GM12878 (cell line): ENCODE measurements at regions not wholly inside any gene's neighbourhood (a gene's known extent, or its start where the extent isn't known, plus 50 kb on each side); places are given as distances from the start of the nearest gene placed in this dataset.

Experiments used
- ATAC-seq: fragments of 200-7000 bp; cut with Tn5 transposase; 3 replicates; pipeline ENCODE4 v1.9.1; 2020; ENCODE audit warnings: mild to moderate bottlenecking, moderate library complexity
- BruUV-seq: library from RNA; stranded (reverse); fragments of 400-500 nt; replicated peaks from 2 replicates; lab custom pipeline; 2021; lab: Mats Ljungman, UMichigan
- CTCF ChIA-PET: fragments of 300-600 bp; sonication (Branson Sonifier 250); formaldehyde crosslinking; extraction: SDS; loops from one replicate; lab custom pipeline; 2021; ENCODE audit warnings: inconsistent platforms; lab: Yijun Ruan, JAX
- POLR2A ChIA-PET: fragments of 350-600 bp; formaldehyde crosslinking; extraction: SDS; loops from one replicate; lab custom pipeline; 2021; ENCODE audit warnings: inconsistent platforms; lab: Charles Lee
- RAD21 ChIA-PET: fragments of 300-600 bp; sonication (Branson Sonifier 250); formaldehyde crosslinking; loops from one replicate; lab custom pipeline; 2023; ENCODE audit warnings: antibody characterized with exemption; ENCODE audit not compliant: unreplicated experiment; lab: Charles Lee
- SMC1A ChIA-PET: fragments of 300-600 bp; sonication (Branson Sonifier 250); formaldehyde crosslinking; loops from one replicate; lab custom pipeline; 2023; ENCODE audit not compliant: unreplicated experiment, uncharacterized antibody; lab: Charles Lee
- DNase-seq: peaks from one replicate; pipeline ENCODE4 v3.0.0-alpha.2; 2011; ENCODE audit warnings: low read depth, low spot score
- FAIRE-seq: peaks from 3 replicates; lab custom pipeline; 2011; peaks lifted over from hg19 to GRCh38; lab: Jason Lieb, UNC
- H2AFZ ChIP-seq: 2 replicates; pipeline ENCODE4 v1.6.0; 2011; ENCODE audit warnings: low read depth, low read length, control low read depth; ENCODE audit not compliant: control insufficient read depth
- H3K27ac ChIP-seq: 2 replicates; pipeline ENCODE4 v1.5.1; 2011; ENCODE audit warnings: control low read depth; ENCODE audit not compliant: control insufficient read depth, insufficient read depth
- H3K27me3 ChIP-seq, 2 experiments: replicated peaks in 1 of 2; 2 replicates each; pipeline versions ENCODE4 v1.6.0 to v1.6.1; 2011; ENCODE audit warnings: low read length in 1 of 2; ENCODE audit not compliant: control insufficient read depth in 2 of 2, insufficient read depth in 2 of 2
- H3K36me3 ChIP-seq, 2 experiments: 2 replicates each; pipeline ENCODE4 v1.5.1; 2011; ENCODE audit warnings: low read length in 1 of 2; ENCODE audit not compliant: control insufficient read depth in 2 of 2, insufficient read depth in 2 of 2
- H3K4me1 ChIP-seq: 2 replicates; pipeline ENCODE4 v1.6.1; 2011; ENCODE audit warnings: mild to moderate bottlenecking, low read length, moderate library complexity, mixed read lengths; ENCODE audit not compliant: control insufficient read depth, insufficient read depth
- H3K4me2 ChIP-seq: 2 replicates; pipeline ENCODE4 v1.6.0; 2011; ENCODE audit warnings: control low read depth; ENCODE audit not compliant: control insufficient read depth, insufficient read depth
- H3K4me3 ChIP-seq: fragments of 200-600 bp; sonication (generic); 2 replicates; pipeline ENCODE4 v1.5.1; 2016
- H3K79me2 ChIP-seq: 2 replicates; pipeline ENCODE4 v1.6.0; 2011; ENCODE audit warnings: low read length; ENCODE audit not compliant: control insufficient read depth, insufficient read depth
- H3K9ac ChIP-seq: 2 replicates; pipeline ENCODE4 v1.8.0; 2011; ENCODE audit warnings: low read length, control low read depth, mixed read lengths; ENCODE audit not compliant: control insufficient read depth, insufficient read depth
- H3K9me3 ChIP-seq: replicated peaks from 3 replicates; pipeline ENCODE4 v1.5.1; 2011; ENCODE audit warnings: mild to moderate bottlenecking, low read length; ENCODE audit not compliant: control insufficient read depth, insufficient read depth
- H4K20me1 ChIP-seq: 2 replicates; pipeline ENCODE4 v1.6.0; 2011; ENCODE audit not compliant: control insufficient read depth, insufficient read depth
- ATF3 ChIP-seq: IDR thresholded peaks from 2 replicates; pipeline ENCODE4 v1.6.1; 2011; ENCODE audit warnings: low read depth, mild to moderate bottlenecking, low read length, moderate library complexity, borderline replicate concordance; ENCODE audit errors: extremely low read depth
- BHLHE40 ChIP-seq, 2 experiments: fragments of 450-650 bp in 1 of 2; IDR thresholded peaks; 2 replicates each; pipeline ENCODE4 v1.6.1; 2011 to 2017; ENCODE audit warnings: low read depth in 2 of 2, borderline replicate concordance in 1 of 2, improper control_type of control experiment in 1 of 2, low read length in 1 of 2, mild to moderate bottlenecking in 1 of 2
- KDM1A ChIP-seq: fragments of 200-600 bp; sonication (generic); IDR thresholded peaks from 2 replicates; pipeline ENCODE4 v1.6.1; 2016; ENCODE audit warnings: borderline replicate concordance
- NR2C1 ChIP-seq: fragments of 450-650 bp; IDR thresholded peaks from 2 replicates; pipeline ENCODE4 v1.6.1; 2017; ENCODE audit warnings: antibody characterized with exemption, mild to moderate bottlenecking, moderate library complexity
- RAD21 ChIP-seq: IDR thresholded peaks from 2 replicates; pipeline ENCODE4 v1.6.1; 2011; ENCODE audit warnings: mild to moderate bottlenecking, low read depth, low read length, moderate library complexity; ENCODE audit not compliant: insufficient read depth
- REST ChIP-seq: IDR thresholded peaks from 2 replicates; pipeline ENCODE4 v1.6.1; 2012; ENCODE audit warnings: mild to moderate bottlenecking, low read depth, low read length
- SUZ12 ChIP-seq: fragments of 200-600 bp; sonication (generic); IDR thresholded peaks from one replicate; pipeline ENCODE4 v1.6.1; 2018; ENCODE audit warnings: antibody characterized with exemption, mild to moderate bottlenecking; ENCODE audit not compliant: unreplicated experiment
- TARDBP ChIP-seq: IDR thresholded peaks from 2 replicates; pipeline ENCODE4 v1.6.1; 2016; ENCODE audit warnings: borderline replicate concordance
- ZNF24 ChIP-seq: fragments of 450-650 bp; IDR thresholded peaks from 2 replicates; pipeline ENCODE4 v1.6.1; 2017; ENCODE audit warnings: antibody characterized with exemption, mild to moderate bottlenecking
- WGBS: methylation state at CpG from one replicate; pipeline ENCODE4 v1.1.6; 2016; ENCODE audit warnings: low lambda C conversion rate; ENCODE audit not compliant: insufficient replicate concordance, insufficient coverage; ENCODE audit errors: missing lambda C conversion rate; 5-methylcytosine and 5-hydroxymethylcytosine counted together
- in situ Hi-C: fragments of 300-500 bp; cut with MboI; formaldehyde crosslinking; loops from 9 replicates; pipeline ENCODE4 v1.14.3; 2018; ENCODE audit warnings: mixed read lengths
- intact Hi-C: fragments of 100-400 bp; cut with micrococcal nuclease; formaldehyde crosslinking; loops from one replicate; pipeline ENCODE4 v1.14.2; 2022; ENCODE audit not compliant: unreplicated experiment

DNA sequence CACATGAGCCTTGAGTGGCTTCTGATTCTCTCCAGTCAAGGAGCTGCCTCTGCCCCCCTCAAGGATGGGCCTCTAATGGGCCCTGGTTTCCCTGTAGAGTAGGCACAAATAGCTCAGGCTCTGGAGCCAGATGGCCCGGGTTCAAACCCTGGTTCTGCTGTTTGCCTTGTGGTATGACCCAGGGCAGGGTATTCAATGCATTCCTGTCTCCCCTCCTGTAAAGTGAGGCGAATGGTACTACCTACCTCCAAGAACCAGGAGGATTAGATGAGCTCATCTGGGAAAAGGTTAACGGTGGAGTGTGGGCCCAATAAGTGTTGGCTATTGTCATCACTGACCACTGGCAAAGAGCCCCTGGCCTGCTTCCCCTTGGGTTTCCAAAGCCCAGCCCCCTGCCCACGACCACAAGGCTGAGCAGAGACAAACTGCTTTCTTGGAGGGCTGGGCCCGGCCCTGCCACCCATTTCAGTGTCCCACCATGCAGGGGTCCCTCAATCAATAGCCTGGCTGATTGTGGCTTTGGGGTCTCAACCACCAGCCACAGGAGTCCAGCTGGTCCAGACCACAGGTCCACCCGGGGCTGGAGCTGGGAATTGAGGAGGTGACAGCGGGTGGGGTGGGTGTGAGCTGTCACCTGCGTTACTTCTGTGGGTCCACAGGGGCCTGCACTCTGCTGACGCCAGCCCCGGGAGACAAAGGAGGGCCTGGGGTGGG is 115.6 kb upstream of the RUNX3 start:
- Histone ChIP-seq H4K20me1 (no peaks in the 10 kb centered on the region; the same call in 1 of the 2 replicates), H3K9ac (no peak overlapping the region), H2AFZ (no peak overlapping the region), H3K9me3 (no peaks in the 10 kb centered on the region), H3K4me3 (no peak overlapping the region), H3K27me3 (no peaks in the 10 kb centered on the region), H3K36me3 (no peaks in the 10 kb centered on the region), H3K4me1 (peaks cover 12% of the 10 kb centered on the region), H3K4me2 (no peak overlapping the region), H3K79me2 (no peaks in the 10 kb centered on the region), H3K27ac (no peak overlapping the region)
- FAIRE-seq (no peak), ATAC-seq (no peak; the same call in 2 of the 3 replicates), DNase-seq (no peak)
- BruUV-seq = no TSS peak
- ChIA-PET SMC1A (interaction anchor here (0.8 to 1.9 kb wide), 5 partner anchors 8 to 82 kb away, joined by 3 to 7 read pairs (median 4); no protein-coding TSS in a partner anchor), POLR2A (interaction anchor here (0.6 kb wide), 1 partner anchor 1262 kb away, joined by 4 read pairs; no protein-coding TSS in a partner anchor), CTCF (interaction anchor here (1.0 to 5.3 kb wide), 3 partner anchors 8 to 85 kb away, joined by 3 to 33 read pairs (median 5); no protein-coding TSS in a partner anchor), RAD21 (interaction anchor here (0.9 to 1.1 kb wide), 2 partner anchors 9 to 105 kb away, joined by 3 read pairs; no protein-coding TSS in a partner anchor)
- TF ChIP-seq KDM1A (no peak), BHLHE40 (IDR thresholded peaks at IDR 0.05; ENCODE audit: borderline replicate concordance in 1 of 2, low read depth in 2 of 2, low read length in 1 of 2) (no peak), REST (no peak), RAD21 (no peak), SUZ12 (no peak), TARDBP (no peak), NR2C1 (no peak), ATF3 (no peak), ZNF24 (no peak)
- in situ Hi-C loops = no loop called here
- 51% methylated on average over 8 of the region's 10 CpGs for WGBS
- intact Hi-C loops = no loop called here
